ENCODE measurements at regions not wholly inside any gene's neighbourhood (a gene's known extent, or its start where the extent isn't known, plus 50 kb on each side); places are given as distances from the start of the nearest gene placed in this dataset.

DNA sequence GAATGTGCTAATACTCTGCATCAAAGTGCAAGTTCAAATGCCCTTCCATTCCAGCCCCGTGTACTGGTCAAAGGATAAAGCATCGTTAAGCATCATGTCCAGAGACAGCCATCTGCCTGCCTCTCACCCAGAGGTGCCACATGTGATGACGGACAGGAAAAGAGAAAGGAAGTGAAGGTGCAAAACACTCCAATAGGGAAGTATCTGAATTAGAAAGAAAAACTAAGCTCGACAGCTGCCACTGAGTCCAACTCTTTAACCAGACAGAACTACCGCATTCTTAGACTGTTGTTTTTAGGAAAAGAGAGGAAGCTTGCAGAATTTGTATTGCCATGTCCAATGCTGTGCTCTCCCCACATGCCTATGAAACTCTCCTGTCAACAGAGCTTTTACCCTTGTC is 465.0 kb upstream of the SOX5 start:
- DNase-seq (ENCODE audit: low read depth): no peak

DNA sequence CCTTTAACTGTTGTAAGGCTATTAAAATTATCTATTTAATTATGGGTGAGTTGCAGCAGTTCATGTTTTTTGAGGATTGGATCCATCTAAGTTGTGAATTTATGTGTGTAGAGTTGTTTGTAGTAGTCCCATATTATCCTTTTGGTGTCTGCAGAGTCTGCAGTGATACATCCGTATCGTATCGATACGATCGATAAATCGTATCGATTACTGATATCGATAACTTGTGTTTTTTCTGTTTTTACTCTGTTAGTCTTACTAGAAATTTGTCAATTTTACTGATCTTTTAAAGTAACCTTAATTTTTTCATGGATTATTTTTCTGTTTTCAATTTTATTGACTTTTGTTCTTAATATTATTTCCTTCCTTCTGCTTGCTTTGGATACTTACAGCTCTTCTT is 462.5 kb upstream of the SOX5 start:
- DNase-seq (ENCODE audit: low read depth): no peak

DNA sequence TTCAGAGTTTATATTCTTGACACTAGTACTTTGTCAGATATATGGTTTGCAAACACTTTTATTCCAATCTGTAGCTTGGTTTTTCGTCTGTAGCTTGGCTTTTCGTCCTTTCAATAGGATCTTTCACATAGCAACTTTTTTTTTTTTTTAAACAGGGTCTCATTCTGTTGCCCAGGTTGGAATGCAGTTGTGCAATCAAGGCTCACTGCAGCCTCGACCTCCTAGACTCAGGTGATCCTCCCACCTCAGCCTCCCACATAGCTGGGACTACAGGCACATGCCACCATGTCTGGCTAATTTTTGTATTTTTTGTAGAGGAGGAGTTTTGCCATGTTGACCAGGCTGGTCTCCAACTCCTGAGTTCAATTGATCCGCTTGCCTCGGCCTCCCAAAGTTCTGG is 460.4 kb upstream of the SOX5 start:
- DNase-seq (ENCODE audit: low read depth): no peak

DNA sequence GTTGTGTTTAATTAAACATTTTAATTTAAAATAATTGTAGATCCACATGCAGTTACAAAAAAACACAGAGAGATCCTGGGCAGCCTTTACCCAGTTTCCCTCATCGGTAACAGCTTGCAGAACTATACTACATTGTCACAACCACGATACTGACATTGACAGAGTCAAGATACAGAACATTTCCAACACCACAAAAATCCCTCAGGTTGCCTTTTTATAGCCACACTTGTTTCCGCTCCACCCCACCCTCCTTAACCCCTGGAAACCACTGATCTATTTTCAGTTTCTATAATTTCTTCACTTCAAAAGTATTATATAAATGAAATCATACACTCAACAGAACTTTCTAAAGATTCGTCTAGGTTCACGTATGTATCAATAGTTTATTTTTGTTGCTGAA is 458.8 kb upstream of the SOX5 start:
- no peak for DNase-seq (ENCODE audit: low read depth)

DNA sequence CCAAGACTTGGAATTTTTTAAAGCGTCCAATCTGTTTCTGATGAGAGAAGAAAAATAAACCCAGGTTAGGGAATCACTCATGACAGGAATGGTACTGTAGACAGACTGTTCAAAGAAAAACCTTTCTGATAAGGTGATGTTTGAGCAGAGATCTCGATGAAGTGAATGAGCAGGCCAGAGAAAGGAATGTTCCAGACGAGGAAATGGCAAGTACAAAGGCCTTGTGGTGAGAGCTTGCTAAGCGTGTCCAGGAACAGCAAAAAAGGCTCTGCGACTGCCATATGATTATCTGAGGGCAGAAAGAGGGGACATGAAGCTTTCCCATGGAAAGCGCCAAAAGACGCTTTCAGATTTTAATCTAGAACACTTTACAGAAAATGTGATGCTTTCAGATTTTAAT is 458.4 kb upstream of the SOX5 start:
- DNase-seq (ENCODE audit: low read depth): no peak

DNA sequence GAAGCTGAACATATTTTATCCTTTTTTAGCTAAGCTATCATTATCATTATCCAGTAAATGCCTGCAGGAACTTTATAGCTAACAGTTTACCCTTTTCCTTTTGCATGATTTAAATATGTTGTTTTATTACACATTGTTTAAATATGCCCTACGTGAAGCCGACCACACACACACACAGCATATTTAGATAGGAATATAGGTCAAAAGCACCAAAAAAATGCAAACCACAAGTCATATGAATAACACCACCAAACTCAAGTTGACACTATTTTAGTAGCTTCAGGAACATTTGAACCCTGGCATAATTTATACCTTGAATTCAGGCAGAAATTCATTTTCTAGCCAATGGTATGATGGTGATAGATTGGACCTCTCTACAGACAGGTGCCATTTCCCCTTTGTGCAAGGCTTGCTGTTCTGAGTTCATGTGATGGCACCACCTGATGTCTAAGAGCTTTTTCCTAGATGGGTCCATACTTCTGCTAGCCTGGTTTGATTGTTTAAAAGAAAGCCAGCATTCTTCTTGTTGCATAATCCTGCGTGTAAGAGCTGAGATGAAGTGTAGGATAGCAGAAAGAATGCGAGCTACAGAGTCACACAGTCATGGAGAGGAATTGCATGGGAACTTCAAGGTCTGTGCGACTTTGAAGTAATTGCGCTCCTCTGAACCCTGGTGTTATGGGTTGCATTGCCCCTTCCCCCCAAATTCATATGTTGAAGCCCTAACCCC is 454.8 kb upstream of the SOX5 start:
- no peak for DNase-seq (ENCODE audit: low read depth)

DNA sequence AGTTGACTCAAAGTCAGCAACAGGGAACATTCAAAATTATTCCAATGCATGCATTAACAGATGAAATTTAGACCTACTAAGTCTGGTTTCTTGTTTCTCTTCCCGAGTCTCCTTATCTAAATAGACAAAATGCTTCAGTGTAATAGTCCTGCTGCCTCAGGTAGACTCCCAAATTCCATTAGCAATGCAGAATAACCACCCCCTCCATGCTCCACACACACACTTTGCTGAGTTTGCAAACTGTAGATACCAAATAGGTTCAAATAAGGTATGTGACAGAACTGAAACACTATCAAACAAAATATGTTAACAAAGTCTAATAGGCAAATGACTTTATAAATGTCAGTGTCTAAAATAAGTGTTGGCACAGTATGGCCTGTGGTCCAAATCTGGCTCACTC is 451.1 kb upstream of the SOX5 start:
- DNase-seq (ENCODE audit: low read depth): no peak

DNA sequence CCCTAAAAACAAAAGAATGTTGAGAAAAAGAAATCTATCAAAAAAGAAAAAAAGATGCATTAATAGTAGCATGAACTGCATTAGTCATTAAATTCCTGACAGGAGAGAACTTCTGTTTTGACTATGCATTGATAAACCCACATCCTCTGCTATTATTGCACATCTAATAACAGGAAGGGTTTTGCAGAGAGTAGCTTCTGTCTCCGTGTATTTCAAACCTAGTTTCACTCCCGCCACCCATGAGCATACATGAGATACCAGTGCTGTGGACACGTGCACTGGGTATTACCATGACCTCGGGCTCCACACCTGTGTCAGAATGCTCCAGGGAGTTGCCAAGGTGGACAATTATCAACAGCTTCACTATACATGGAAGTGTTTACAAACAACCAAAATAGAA is 449.1 kb upstream of the SOX5 start:
- DNase-seq (ENCODE audit: low read depth): no peak

DNA sequence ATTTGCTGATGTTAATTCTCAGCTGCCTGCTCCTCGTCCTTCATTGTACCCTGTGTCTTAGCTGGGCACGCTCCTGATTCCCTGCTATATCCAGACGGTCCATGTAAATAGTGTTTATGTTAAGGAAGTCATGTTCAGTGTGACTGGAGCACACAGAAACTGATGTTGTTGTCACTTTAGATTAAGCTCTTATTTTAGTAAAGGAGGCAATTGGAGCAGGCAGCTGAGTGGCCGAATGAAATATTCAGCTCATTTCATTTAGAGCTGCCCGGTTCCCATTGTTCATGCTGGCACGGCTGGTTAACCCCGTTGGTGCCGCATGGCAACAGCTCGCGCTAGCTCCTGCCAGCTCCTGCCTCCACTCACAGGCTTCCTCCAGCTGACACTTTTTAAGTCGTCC is 446.8 kb upstream of the SOX5 start:
- DNase-seq (ENCODE audit: low read depth): no peak

DNA sequence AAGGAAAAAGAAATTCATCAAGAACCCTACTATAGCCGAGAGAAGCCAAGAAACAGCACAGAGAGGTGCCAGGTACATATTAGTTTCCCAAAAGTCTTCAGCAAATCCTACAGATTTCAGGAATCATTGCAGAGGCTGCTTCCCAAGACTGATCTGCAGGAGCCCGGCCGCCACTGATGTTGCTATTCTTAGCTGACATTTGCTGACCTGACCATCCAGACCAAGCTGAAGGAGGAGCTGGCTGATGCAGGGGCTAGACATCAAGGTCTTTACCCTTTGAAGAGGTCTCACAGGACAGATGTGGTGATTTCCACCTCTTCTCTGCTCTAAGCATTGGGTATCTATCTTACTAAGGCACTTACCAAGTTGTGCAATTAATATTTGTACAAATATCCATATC is 444.8 kb upstream of the SOX5 start:
- DNase-seq (ENCODE audit: low read depth): no peak

DNA sequence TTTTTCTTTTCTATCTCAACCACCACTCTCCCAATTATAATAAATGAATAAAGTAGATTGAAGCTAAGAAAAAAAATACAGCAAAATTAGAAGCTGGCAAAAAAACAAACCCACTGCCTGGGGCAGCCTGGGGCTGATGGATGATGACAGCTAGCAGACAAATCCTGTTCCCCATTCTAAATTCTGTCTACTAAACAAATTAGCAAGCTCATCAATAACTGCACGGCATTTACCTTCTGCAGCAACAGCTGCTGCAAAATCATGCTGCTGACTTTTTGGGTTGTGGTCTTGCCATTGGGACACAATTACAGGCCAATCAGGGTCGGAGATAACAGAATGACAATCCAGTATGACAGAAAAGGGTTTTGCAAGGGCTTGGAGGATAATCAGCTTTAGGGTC is 443.6 kb upstream of the SOX5 start:
- no peak for DNase-seq (ENCODE audit: low read depth)

DNA sequence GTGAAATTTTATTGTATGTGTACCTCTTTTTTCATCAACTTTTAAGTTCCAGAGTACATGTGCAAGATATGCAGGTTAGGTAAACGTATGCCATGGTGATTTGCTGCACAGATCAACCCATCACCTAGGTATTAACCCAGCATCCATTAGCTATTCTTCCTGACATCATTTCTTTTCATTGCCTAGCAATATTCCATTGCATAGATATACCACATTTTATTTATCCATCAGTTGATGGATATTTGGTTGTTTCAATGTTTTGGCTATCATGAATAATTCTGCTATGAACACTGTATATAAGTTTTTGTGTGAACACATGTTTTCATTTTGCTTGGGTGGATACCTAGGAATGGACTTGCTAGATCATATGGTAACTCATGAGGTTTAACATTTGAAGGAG is 439.9 kb upstream of the SOX5 start:
- no peak for DNase-seq (ENCODE audit: low read depth)

DNA sequence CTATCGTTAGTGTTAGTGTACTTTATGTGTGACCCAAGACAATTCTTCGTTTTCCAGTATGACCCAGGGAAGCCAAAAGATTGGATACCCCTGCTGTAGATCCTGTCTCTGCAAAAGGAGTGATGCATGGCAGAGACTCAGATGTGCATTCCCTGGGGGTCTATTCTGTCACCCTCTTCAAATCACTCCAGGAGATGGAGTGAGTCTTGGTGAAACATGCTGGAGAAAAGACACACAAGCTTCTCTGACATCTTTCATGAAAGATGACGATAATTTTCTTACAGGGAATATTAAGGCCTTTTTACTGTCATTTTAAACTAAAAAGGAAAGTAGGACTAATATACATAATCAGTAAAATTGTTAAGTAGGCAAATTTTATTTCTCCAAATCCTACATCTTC is 437.9 kb upstream of the SOX5 start:
- DNase-seq (ENCODE audit: low read depth): no peak

DNA sequence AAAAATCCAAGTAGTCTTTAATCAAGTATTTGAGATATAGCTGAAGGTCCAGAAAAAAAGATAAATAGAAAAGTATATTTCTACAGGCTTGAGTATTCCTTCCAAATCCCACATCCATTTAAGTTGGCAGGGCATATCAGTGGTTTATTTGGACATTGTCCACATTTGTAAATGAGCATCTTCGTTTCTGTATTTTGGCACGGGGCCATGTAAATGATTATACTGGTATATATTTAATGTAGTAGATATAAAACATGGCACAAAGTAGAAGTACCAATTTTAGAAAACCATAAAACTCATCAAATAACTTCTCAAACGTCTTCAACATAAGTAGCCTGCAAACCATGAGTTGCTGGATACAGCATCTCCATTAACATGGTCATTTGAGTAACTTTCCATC is 437.4 kb upstream of the SOX5 start:
- DNase-seq (ENCODE audit: low read depth): no peak

DNA sequence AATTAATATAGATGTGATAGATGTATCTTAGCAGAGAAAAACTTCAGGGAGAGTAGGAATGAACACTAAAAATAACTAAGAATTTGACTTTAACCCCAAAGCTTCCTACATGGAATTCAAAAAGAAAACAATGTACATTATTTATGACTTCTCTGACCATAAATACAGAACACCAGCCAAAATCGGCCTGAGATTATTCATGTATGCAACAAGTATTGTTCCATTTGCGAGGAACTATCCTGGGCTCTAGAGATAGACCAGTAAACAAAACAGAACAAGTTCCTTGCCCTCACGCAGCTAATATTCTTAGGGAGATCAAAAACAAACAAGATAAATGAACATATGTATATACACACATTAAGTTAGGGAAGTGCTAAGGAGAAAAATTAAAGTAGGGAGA is 432.3 kb upstream of the SOX5 start:
- no peak for DNase-seq (ENCODE audit: low read depth)

DNA sequence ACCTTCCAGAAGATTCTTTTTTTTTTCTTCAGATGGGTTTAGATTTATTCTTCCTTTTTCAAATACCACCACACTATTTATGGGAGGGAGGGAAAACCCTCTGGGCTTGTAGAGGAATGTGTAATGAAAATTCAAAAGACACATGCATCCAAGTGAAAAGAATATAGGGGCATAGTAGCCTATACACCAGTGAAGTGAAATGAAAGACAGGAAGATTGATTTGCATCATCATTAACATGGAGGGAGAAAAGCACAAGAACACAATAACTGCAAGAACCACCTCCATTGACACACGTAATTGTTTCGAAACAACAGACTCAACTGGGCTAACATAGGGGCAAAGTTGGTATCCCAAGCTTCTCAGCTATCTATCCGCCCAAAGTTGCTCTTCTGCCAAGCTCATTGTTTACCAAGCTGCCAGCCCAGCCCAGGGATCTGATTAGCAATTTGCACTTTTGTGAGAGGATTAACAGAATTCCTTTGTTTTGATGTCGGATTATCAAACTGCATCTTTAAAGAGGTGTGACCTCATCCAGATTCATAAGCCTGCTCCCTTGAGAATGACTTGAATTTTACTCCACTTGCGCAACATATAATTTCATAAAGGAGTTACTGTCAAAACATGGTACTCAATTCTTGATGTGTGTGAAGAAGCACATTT is 430.5 kb upstream of the SOX5 start:
- no peak for DNase-seq (ENCODE audit: low read depth)

DNA sequence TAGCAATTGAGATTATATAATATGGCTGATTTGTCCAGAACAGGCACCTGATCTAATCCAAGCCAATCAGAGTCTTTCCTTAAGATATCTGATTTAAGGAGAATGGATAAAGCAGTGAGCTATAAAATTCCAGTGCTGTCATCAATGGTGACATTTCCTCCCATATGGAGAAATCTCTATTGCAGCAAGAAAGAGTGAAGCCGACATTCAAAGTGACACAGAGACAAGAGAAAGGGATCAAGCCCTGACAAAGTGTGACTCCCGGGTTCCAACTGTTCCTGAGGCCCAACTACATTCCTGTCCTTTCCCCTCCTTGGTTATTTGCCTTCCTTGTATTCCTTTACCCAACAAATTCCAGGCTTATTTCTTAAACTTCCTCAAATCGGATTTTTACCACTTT is 430.0 kb upstream of the SOX5 start:
- DNase-seq (ENCODE audit: low read depth): no peak

DNA sequence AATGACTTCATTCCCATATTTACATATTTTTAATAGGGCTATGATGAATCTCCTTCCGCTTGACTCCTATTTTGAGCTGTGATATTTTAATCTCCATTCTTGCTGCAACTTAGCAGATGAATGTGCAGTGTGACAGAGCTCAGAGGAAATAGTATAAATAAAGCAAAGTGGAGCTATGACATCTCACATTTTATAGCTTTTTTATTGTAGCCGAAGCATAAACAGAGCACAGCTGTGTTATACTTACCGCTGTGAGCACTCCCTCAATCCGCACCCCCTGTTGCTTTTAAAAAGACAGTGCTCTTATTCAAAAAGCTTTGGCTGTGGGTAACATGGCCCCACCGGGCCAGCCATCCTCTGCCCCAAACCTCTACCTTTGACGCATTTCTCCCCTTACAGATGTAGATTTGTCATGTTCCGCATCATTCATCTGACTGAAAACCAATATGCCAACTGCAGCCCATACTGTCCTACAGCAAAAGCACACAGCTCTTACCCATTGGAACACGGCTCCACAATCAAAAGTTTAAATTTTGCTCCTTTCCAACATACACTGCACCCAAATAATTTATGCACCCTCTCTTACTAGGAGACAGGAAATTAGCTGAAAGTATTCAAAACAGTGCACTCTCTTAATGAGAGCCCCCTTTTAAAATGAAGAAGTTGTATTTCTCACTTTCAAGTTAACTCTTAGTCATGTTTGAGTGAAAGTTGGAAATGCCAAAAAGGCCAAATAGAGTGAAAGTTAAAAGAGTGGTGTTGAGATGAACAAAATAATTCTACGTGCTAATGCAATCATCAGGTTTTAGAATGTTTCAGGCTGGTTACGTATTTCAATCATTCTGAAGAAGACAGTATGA is 429.3 kb upstream of the SOX5 start:
- DNase-seq (ENCODE audit: low read depth): no peak

DNA sequence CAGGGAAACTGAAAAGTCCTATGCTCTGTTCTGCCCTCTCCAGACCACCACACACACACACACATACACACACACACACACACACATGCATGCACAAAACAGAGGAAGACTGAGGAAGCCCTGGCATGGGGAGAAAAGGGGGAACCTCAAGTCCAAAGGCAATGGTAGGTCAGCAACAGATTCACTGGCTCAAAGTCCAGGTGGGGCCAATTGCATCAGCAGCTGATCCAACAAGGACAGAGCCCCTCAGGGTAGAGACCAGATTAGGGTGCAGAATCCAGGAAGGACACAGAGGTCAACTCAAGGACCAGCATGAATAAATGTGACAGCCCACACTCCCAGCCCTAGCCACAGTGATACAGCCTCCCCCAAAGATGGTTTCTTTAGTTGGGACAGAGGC is 425.0 kb upstream of the SOX5 start:
- no peak for DNase-seq (ENCODE audit: low read depth)

DNA sequence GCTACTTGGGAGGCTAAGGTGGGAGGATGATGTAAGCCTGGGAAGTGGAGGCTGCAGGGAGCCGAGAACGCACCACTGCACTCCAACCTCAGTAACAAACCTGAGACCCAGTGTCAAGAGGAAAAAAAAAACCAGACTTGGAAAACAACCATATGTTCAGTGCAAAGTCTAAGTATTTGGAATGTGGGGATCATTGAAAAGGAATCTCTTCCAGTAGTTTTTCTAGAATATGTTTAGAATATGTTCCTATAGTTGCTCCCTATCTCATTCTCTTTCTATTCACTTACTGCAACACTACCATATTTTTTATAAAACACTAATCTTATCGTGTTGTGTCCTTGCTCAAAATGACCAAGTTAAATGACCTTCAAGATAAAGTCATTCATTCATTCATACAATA is 423.5 kb upstream of the SOX5 start:
- DNase-seq (ENCODE audit: low read depth): no peak

DNA sequence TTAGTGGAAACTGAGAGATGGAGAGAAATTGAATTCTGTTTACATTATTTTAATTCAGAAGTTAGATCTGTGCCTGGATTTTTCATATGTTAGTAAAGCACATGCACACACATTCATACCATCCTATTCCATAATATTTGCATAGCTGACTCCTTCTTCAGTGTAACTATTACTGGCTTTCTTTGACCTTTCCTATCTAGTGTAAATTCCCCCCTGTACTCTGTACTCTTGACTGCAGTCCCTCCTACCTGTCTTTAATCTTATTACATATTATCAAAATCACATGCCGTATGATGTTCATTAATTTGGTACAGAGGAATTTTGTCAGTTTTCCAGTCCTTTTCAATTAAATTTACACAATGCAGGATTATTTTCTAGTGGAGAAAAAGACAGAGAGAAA is 417.0 kb upstream of the SOX5 start:
- DNase-seq (ENCODE audit: low read depth): no peak

DNA sequence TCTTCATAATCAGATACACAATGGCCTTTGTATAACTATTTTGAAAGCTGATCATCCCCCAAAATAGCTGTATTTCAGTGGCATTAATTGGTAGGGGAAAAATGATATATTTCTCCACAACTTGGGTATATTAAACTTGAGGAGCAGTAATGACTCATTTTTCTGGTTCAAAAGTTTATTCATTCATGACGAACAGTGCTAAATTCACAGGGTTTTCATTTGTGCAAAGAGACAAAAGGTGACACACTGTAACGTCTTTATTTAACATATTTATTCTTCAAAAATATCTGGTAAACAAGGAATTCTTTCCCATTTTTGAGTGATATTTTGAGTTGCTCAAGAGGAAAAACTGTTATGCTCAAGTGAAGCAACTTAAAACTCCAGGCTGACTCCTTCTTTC is 415.5 kb upstream of the SOX5 start:
- no peak for DNase-seq (ENCODE audit: low read depth)

DNA sequence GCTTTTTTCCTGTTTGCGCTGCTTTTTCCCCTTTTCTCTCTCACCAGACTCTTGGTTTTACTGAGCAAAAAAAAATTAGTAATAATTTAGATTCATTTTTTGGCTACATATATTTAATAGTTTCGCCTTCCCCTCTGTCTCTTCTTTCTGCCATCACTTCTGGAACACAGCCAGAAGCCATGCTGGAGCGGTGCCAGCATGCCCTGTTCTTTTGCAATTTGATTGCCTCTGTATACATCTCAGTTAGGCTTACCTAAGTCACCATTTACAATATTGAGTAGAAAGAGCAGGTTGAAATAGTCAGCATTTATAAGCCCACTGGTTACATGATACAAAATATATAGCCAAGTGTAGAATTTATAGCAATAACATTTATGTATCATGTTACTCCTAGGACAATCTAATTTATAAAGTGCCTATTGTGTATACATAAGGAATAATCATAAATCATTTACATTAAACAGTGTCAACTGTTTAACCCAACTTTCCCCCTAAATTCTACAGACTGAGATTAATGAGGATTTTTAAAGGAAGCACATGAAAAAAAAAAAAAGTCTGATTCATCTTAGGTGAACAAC is 413.8 kb upstream of the SOX5 start:
- no peak for DNase-seq (ENCODE audit: low read depth)

Measured in forelimb muscle (tissue), 1 donor.